Left ventricle myocardium inferior (tissue), 1 donor: ENCODE measurements at regions not wholly inside any gene's neighbourhood (a gene's known extent, or its start where the extent isn't known, plus 50 kb on each side); places are given as distances from the start of the nearest gene placed in this dataset.
"Not testable (repeated sequence)": the region's sequence is repeated elsewhere in the genome, so short reads cannot be mapped to it uniquely, and the experiment has no call there.

Experiments used
- DNase-seq: peaks from one replicate; pipeline ENCODE4 v3.0.0-alpha.2; 2020
- H3K27ac ChIP-seq: fragments of 200-600 bp; replicated peaks from 2 replicates; pipeline ENCODE4 v1.8.0; 2021
- H3K27me3 ChIP-seq: fragments of 200-600 bp; 2 replicates; pipeline ENCODE4 v1.8.0; 2021; ENCODE audit warnings: low read depth
- H3K36me3 ChIP-seq: fragments of 200-600 bp; 2 replicates; pipeline ENCODE4 v1.8.0; 2021
- H3K4me1 ChIP-seq: fragments of 200-600 bp; 2 replicates; pipeline ENCODE4 v1.8.0; 2021
- H3K4me3 ChIP-seq: fragments of 200-600 bp; 2 replicates; pipeline ENCODE4 v1.8.0; 2021; ENCODE audit warnings: mild to moderate bottlenecking, moderate library complexity
- H3K9me3 ChIP-seq: fragments of 200-600 bp; replicated peaks from 2 replicates; pipeline ENCODE4 v1.8.0; 2021
- intact Hi-C: fragments of 100-400 bp; cut with micrococcal nuclease; formaldehyde crosslinking; loops from one replicate; pipeline ENCODE4 v1.11.0; 2022
- TF ChIP-seq, protein P1 (sequence below): fragments of 200-600 bp; IDR thresholded peaks from 2 replicates; pipeline ENCODE4 v1.8.0; 2021; ENCODE audit warnings: antibody characterized with exemption, mild to moderate bottlenecking, borderline replicate concordance
- donor health status: DM: no; HTN: yes; CAD: no; lungs with severe emphysema.

- intact Hi-C loops: no loop called here
These were observed 50.2 kb downstream of the RAD54L2 start for GRCh38 chr3:51588724-51589123.

DNA sequence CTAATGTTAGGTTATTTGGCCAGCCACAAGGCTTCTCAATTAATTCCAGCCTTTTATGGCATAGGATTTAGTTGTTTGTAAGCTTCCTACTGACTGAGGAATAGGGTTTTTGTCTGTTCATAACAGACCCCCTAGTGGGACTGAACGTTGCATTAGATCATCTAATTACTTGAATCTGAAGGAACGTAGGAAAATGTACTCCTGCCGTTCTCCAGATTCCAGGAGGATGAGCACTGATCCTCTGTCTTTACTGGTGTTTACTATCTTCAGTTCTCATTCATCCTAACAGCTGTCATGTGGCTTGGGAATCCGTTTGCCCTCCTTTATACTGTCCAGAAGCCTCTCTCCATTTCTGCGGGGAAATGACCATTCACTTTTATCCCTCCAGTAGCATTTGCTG lies 52.7 kb downstream of the RAD54L2 start:
- H3K36me3 ChIP-seq: peaks cover 43% of the 10 kb centered on the region
- no peak for DNase-seq
- no peak overlapping the region for H3K4me3 ChIP-seq
- intact Hi-C loops: no loop called here
- H3K27ac ChIP-seq: no peak overlapping the region
- TF ChIP-seq, protein P1, sequence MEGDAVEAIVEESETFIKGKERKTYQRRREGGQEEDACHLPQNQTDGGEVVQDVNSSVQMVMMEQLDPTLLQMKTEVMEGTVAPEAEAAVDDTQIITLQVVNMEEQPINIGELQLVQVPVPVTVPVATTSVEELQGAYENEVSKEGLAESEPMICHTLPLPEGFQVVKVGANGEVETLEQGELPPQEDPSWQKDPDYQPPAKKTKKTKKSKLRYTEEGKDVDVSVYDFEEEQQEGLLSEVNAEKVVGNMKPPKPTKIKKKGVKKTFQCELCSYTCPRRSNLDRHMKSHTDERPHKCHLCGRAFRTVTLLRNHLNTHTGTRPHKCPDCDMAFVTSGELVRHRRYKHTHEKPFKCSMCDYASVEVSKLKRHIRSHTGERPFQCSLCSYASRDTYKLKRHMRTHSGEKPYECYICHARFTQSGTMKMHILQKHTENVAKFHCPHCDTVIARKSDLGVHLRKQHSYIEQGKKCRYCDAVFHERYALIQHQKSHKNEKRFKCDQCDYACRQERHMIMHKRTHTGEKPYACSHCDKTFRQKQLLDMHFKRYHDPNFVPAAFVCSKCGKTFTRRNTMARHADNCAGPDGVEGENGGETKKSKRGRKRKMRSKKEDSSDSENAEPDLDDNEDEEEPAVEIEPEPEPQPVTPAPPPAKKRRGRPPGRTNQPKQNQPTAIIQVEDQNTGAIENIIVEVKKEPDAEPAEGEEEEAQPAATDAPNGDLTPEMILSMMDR: no peak
- H3K27me3 ChIP-seq: no peaks in the 10 kb centered on the region
- peaks cover 13% of the 10 kb centered on the region for H3K4me1 ChIP-seq
- no peaks in the 10 kb centered on the region for H3K9me3 ChIP-seq

More at GRCh38 chr3:51588724-51589123, 50.2 kb downstream of the RAD54L2 start:
- no peak overlapping the region for H3K27ac ChIP-seq
- no peaks in the 10 kb centered on the region for H3K27me3 ChIP-seq
- TF ChIP-seq, protein P1: no peak
- DNase-seq: no peak
- H3K9me3 ChIP-seq: no peaks in the 10 kb centered on the region
- peaks cover 13% of the 10 kb centered on the region for H3K4me1 ChIP-seq
- no peak overlapping the region for H3K4me3 ChIP-seq
- peaks cover 36% of the 10 kb centered on the region for H3K36me3 ChIP-seq

GRCh38 chr3:51593697-51594096 lies 55.2 kb downstream of the RAD54L2 start:
- Histone ChIP-seq H3K27me3 (no peaks in the 10 kb centered on the region), H3K4me1 (peaks cover 6% of the 10 kb centered on the region), H3K9me3 (no peaks in the 10 kb centered on the region), H3K27ac (no peak overlapping the region), H3K36me3 (peaks cover 43% of the 10 kb centered on the region), H3K4me3 (no peak overlapping the region)
- DNase-seq: no peak
- intact Hi-C loops: no loop called here
- TF ChIP-seq, protein P1: no peak

DNA sequence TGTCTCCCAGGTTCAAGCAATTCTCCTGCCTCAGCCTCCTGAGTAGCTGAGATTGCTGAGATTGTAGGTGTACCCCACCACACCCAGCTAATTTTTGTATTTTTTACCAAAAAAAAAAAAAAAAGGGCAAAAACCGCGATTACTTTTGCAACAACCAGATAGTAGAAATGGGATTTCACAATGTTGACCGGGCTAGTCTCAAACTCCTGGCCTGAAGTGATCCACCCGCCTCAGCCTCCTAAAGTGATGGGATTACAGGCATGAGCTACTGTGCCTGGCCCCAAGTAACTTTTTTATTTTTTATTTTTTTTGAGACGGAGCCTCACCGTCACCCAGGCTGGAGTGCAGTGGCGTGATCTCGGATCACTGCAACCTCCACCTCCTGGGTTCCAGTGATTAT lies 61.1 kb downstream of the RAD54L2 start:
- H3K9me3 ChIP-seq, H3K4me1 ChIP-seq, DNase-seq, H3K27ac ChIP-seq, H3K27me3 ChIP-seq, H3K4me3 ChIP-seq, H3K36me3 ChIP-seq, intact Hi-C loops: not testable (repeated sequence)

- Histone ChIP-seq H3K9me3 (no peaks in the 10 kb centered on the region), H3K4me1 (no peaks in the 10 kb centered on the region), H3K4me3 (no peak overlapping the region), H3K36me3 (no peaks in the 10 kb centered on the region), H3K27me3 (no peaks in the 10 kb centered on the region), H3K27ac (no peak overlapping the region)
- no peak for DNase-seq
- intact Hi-C loops: no loop called here
- TF ChIP-seq, protein P1: no peak
These were observed 65.7 kb downstream of the RAD54L2 start for GRCh38 chr3:51604212-51604611.

- intact Hi-C loops: no loop called here
- H3K4me3 ChIP-seq: no peak overlapping the region
- DNase-seq: no peak
- H3K27me3 ChIP-seq: no peaks in the 10 kb centered on the region
- no peaks in the 10 kb centered on the region for H3K9me3 ChIP-seq
- no peak overlapping the region for H3K27ac ChIP-seq
- no peaks in the 10 kb centered on the region for H3K36me3 ChIP-seq
- TF ChIP-seq, protein P1: no peak
- no peaks in the 10 kb centered on the region for H3K4me1 ChIP-seq
These were observed 65.1 kb upstream of the TEX264 start for GRCh38 chr3:51605938-51606337.

DNA sequence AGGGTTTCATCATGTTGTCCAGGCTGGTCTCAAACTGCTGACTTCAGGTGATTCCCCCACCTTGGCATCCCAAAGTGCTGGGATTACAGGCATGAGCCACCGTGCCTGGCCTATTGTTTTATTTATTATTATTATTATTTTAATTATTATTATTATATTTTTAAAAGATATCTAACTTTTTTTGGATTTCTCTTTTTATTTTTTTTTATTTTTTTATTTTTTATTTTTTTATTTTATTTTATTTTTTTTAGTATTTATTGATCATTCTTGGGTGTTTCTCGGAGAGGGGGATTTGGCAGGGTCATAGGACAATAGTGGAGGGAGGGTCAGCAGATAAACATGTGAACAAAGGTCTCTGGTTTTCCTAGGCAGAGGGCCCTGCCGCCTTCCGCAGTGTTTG lies 64.2 kb upstream of the TEX264 start:
- intact Hi-C loops, H3K27me3 ChIP-seq, H3K4me3 ChIP-seq, H3K9me3 ChIP-seq, H3K4me1 ChIP-seq, H3K36me3 ChIP-seq, DNase-seq, H3K27ac ChIP-seq: not testable (repeated sequence)

DNA sequence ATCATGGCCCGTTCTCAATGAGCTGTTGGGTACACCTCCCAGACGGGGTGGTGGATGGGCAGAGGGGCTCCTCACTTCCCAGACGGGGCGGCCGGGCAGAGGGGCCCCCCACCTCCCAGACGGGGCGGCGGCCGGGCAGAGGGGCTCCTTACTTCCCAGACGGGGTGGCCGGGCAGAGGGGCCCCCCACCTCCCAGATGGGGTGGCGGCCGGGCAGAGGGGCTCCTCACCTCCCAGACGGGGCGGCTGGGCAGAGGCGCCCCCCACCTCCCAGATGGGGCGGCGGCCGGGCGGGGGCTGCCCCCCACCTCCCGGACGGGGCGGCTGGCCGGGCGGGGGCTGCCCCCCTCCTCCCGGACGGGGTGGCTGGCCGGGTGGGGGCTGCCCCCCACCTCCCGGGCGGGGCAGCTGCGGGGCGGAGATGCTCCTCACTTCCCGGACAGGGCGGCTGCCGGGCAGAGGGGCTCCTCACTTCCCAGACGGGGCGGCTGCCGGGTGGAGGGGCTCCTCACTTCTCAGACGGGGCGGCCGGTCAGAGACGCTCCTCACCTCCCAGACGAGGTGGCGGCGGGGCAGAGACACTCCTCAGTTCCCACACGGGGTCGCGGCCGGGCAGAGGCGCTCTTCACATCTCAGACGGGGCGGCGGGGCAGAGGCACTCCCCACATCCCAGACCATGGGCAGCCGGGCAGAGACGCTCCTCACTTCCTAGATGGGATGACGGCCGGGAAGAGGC lies 63.3 kb upstream of the TEX264 start:
- H3K36me3 ChIP-seq, H3K27ac ChIP-seq, H3K9me3 ChIP-seq, H3K27me3 ChIP-seq, H3K4me1 ChIP-seq, intact Hi-C loops, DNase-seq, H3K4me3 ChIP-seq: not testable (repeated sequence)
